MM.1S (cell line): ENCODE measurements at regions not wholly inside any gene's neighbourhood (a gene's known extent, or its start where the extent isn't known, plus 50 kb on each side); places are given as distances from the start of the nearest gene placed in this dataset.
A peak's percentile ranks its signal among the peaks of the same experiment; 100 is the strongest.

Source experiments
- DNase-seq: peaks from one replicate; pipeline ENCODE4 v3.0.0-alpha.2; 2015
- H2AFZ ChIP-seq: fragments of 300-600 bp; sonication (generic); 2 replicates; pipeline ENCODE4 v1.6.0; 2016; ENCODE audit warnings: antibody characterized with exemption, low read length
- H3F3A ChIP-seq: fragments of 300-600 bp; sonication (generic); 2 replicates; pipeline ENCODE4 v1.6.1; 2016; ENCODE audit warnings: mild to moderate bottlenecking, antibody characterized with exemption, low read length, moderate library complexity, mixed read lengths; ENCODE audit not compliant: insufficient read depth
- H3K27ac ChIP-seq: fragments of 300-600 bp; sonication (generic); 2 replicates; pipeline ENCODE4 v1.5.1; 2016; ENCODE audit warnings: mild to moderate bottlenecking, low read length
- H3K27me3 ChIP-seq: fragments of 300-600 bp; sonication (generic); replicated peaks from 2 replicates; pipeline ENCODE4 v1.6.0; 2016; ENCODE audit warnings: low read length; ENCODE audit not compliant: insufficient read depth
- H3K36me3 ChIP-seq: fragments of 300-600 bp; sonication (generic); replicated peaks from 2 replicates; pipeline ENCODE4 v1.6.1; 2016; ENCODE audit warnings: mild to moderate bottlenecking, low read length, mixed read lengths; ENCODE audit not compliant: insufficient read depth
- H3K4me1 ChIP-seq: fragments of 300-600 bp; sonication (generic); 2 replicates; pipeline ENCODE4 v1.6.1; 2016; ENCODE audit warnings: low read length, mixed read lengths
- H3K4me2 ChIP-seq: fragments of 300-600 bp; sonication (generic); 2 replicates; pipeline ENCODE4 v1.6.0; 2016; ENCODE audit warnings: low read depth, low read length
- H3K4me3 ChIP-seq: fragments of 300-600 bp; sonication (generic); 2 replicates; pipeline ENCODE4 v1.5.1; 2016; ENCODE audit warnings: low read length, mixed read lengths
- H3K79me2 ChIP-seq: fragments of 300-600 bp; sonication (generic); 2 replicates; pipeline ENCODE4 v1.6.1; 2016; ENCODE audit warnings: mixed run types, low read length, mixed read lengths
- H3K9ac ChIP-seq: fragments of 300-600 bp; sonication (generic); 2 replicates; pipeline ENCODE4 v1.6.1; 2016; ENCODE audit warnings: low read length, mixed read lengths
- H3K9me2 ChIP-seq: fragments of 300-600 bp; sonication (generic); replicated peaks from 2 replicates; pipeline ENCODE4 v1.6.1; 2016; ENCODE audit warnings: mild to moderate bottlenecking, low read length, mixed read lengths; ENCODE audit not compliant: insufficient read depth
- H3K9me3 ChIP-seq: fragments of 300-600 bp; sonication (generic); replicated peaks from 2 replicates; pipeline ENCODE4 v1.6.1; 2016; ENCODE audit warnings: mild to moderate bottlenecking, low read length, mixed read lengths; ENCODE audit not compliant: insufficient read depth
- H4K20me1 ChIP-seq: fragments of 300-600 bp; sonication (generic); 2 replicates; pipeline ENCODE4 v1.6.1; 2016; ENCODE audit warnings: mild to moderate bottlenecking, low read length, moderate library complexity, mixed read lengths; ENCODE audit not compliant: insufficient read depth
- CTCF ChIP-seq: fragments of 300-600 bp; sonication (generic); IDR thresholded peaks from 2 replicates; pipeline ENCODE4 v1.5.1; 2016; ENCODE audit warnings: antibody characterized with exemption, low read length, mixed read lengths
- EZH2 ChIP-seq: fragments of 300-600 bp; sonication (generic); optimal IDR thresholded peaks from 2 replicates; pipeline ENCODE3; 2017; ENCODE audit warnings: low read depth, mild to moderate bottlenecking, antibody characterized with exemption, low read length, mixed read lengths
- EZH2phosphoT487 ChIP-seq: fragments of 300-600 bp; sonication (generic); IDR thresholded peaks from 2 replicates; pipeline ENCODE4 v1.6.1; 2018; ENCODE audit warnings: antibody characterized with exemption, low read length

GRCh38 chr16:80477838-80478237, 63.0 kb upstream of the DYNLRB2 start:
- Histone ChIP-seq H3K4me3 (no peak overlapping the region), H3K27ac (no peak overlapping the region), H3K79me2 (no peaks in the 10 kb centered on the region), H3K4me2 (no peak overlapping the region), H3K9me3 (no peaks in the 10 kb centered on the region), H2AFZ (no peak overlapping the region), H3K36me3 (no peaks in the 10 kb centered on the region), H4K20me1 (no peaks in the 10 kb centered on the region), H3K9me2 (no peaks in the 10 kb centered on the region), H3K9ac (no peak overlapping the region), H3K27me3 (no peaks in the 10 kb centered on the region), H3F3A (peaks cover 7% of the 10 kb centered on the region; the same call in 1 of the 2 replicates), H3K4me1 (peaks cover 20% of the 10 kb centered on the region)
- DNase-seq: no peak
- TF ChIP-seq CTCF (no peak), EZH2phosphoT487 (no peak), EZH2 (no peak)

GRCh38 chr16:80468029-80468428, 72.8 kb upstream of the DYNLRB2 start:
- H3K36me3 ChIP-seq: no peaks in the 10 kb centered on the region
- H2AFZ ChIP-seq: no peak overlapping the region
- H3F3A ChIP-seq: no peaks in the 10 kb centered on the region
- TF ChIP-seq EZH2phosphoT487: no peak
- TF ChIP-seq EZH2: no peak
- TF ChIP-seq CTCF: no peak
- no peak overlapping the region for H3K4me2 ChIP-seq
- H4K20me1 ChIP-seq: no peaks in the 10 kb centered on the region
- H3K9ac ChIP-seq: no peak overlapping the region
- H3K79me2 ChIP-seq: no peaks in the 10 kb centered on the region
- no peaks in the 10 kb centered on the region for H3K9me2 ChIP-seq
- no peak for DNase-seq
- H3K9me3 ChIP-seq: no peaks in the 10 kb centered on the region
- H3K4me3 ChIP-seq: no peak overlapping the region
- no peaks in the 10 kb centered on the region for H3K27me3 ChIP-seq
- no peak overlapping the region for H3K27ac ChIP-seq
- no peaks in the 10 kb centered on the region for H3K4me1 ChIP-seq

- no peaks in the 10 kb centered on the region for H3F3A ChIP-seq
- no peaks in the 10 kb centered on the region for H3K4me1 ChIP-seq
- H2AFZ ChIP-seq: no peak overlapping the region
- TF ChIP-seq CTCF (peak; percentile 72), EZH2 (no peak)
- no peaks in the 10 kb centered on the region for H3K9me3 ChIP-seq
- peak; percentile 56 for DNase-seq
- no peaks in the 10 kb centered on the region for H3K36me3 ChIP-seq
- H3K27ac ChIP-seq: no peak overlapping the region; the same call in 1 of the 2 replicates
- H4K20me1 ChIP-seq: no peaks in the 10 kb centered on the region
- peak overlapping the region; percentile 61 for H3K4me2 ChIP-seq
- H3K9me2 ChIP-seq: no peaks in the 10 kb centered on the region
- H3K4me3 ChIP-seq: peak overlapping the region; percentile 31; the same call in 1 of the 2 replicates
- no peaks in the 10 kb centered on the region for H3K27me3 ChIP-seq
- H3K9ac ChIP-seq: no peak overlapping the region
- H3K79me2 ChIP-seq: no peaks in the 10 kb centered on the region
Measured at GRCh38 chr16:80466024-80466987, 74.5 kb upstream of the DYNLRB2 start.
